ENCODE measurements at regions not wholly inside any gene's neighbourhood (a gene's known extent, or its start where the extent isn't known, plus 50 kb on each side); places are given as distances from the start of the nearest gene placed in this dataset.

- TF ChIP-seq CTCF (IDR thresholded peaks at IDR 0.05) (no peak), POLR2A (IDR thresholded peaks at IDR 0.05) (no peak)
Measured at GRCh38 chr4:180766944-180767729, 1476.1 kb upstream of the TENM3 start.
